HCT116 (cell line): ENCODE measurements at regions not wholly inside any gene's neighbourhood (a gene's known extent, or its start where the extent isn't known, plus 50 kb on each side); places are given as distances from the start of the nearest gene placed in this dataset.

ENCODE experiments used
- ATAC-seq: fragments of 200-7000 bp; cut with Tn5 transposase; 2 replicates; pipeline ENCODE4 v1.9.1; 2020; ENCODE audit warnings: mild to moderate bottlenecking, moderate library complexity
- BruUV-seq: library from RNA; stranded (reverse); fragments of 400-500 nt; replicated peaks from 2 replicates; lab custom pipeline; 2021; lab: Mats Ljungman, UMichigan
- CTCF ChIA-PET: fragments of 300-600 bp; sonication (Branson Sonifier 250); formaldehyde crosslinking; loops from one replicate; lab custom pipeline; 2021; ENCODE audit warnings: antibody characterized with exemption; lab: Charles Lee
- POLR2A ChIA-PET: fragments of 300-600, 350-600 bp; sonication (Branson Sonifier 250); formaldehyde crosslinking; loops from one replicate; lab custom pipeline; 2021; ENCODE audit warnings: antibody characterized with exemption; lab: Charles Lee
- RAD21 ChIA-PET, 2 experiments: fragments of 300-600 bp; sonication (Branson Sonifier 250); formaldehyde crosslinking; loops; one replicate each; lab custom pipeline; 2023; ENCODE audit warnings: low total read pairs in 2 of 2; ENCODE audit not compliant: uncharacterized antibody in 2 of 2, unreplicated experiment in 2 of 2, low non-redundant PET in 1 of 2; lab: Charles Lee
- DNase-seq: peaks from one replicate; pipeline ENCODE4 v3.0.0-alpha.2; 2010; ENCODE audit warnings: low read depth, low spot score
- H2AFZ ChIP-seq: fragments of 200-600 bp; shearing (Covaris generic), sonication (generic); 2 replicates; pipeline ENCODE4 v1.6.1; 2017; ENCODE audit warnings: low read depth, mixed run types, mixed read lengths, antibody characterized with exemption, low read length; ENCODE audit not compliant: poor library complexity, severe bottlenecking
- H3K27ac ChIP-seq: 2 replicates; pipeline ENCODE4 v1.5.1; 2012; ENCODE audit warnings: low read depth, low read length
- H3K27me3 ChIP-seq: fragments of 200-600 bp; sonication (generic); 2 replicates; pipeline ENCODE4 v1.6.1; 2016; ENCODE audit warnings: mixed run types, low read length, mixed read lengths; ENCODE audit not compliant: insufficient read depth
- H3K36me3 ChIP-seq, 2 experiments: fragments of 200-500 bp in 1 of 2; fragments of 200-600 bp in 1 of 2; sonication (Bioruptor generic) in 1 of 2; sonication (generic) in 1 of 2; 2 replicates each; pipeline versions ENCODE4 v1.5.1 to v1.6.1; 2014 to 2016; ENCODE audit warnings: low read length in 2 of 2, inconsistent platforms in 1 of 2, mixed read lengths in 1 of 2, mixed run types in 1 of 2; ENCODE audit not compliant: insufficient read depth in 2 of 2, control insufficient read depth in 1 of 2
- H3K4me1 ChIP-seq, 2 experiments: fragments of 200-600 bp in 1 of 2; sonication (generic) in 1 of 2; 2 replicates each; pipeline versions ENCODE4 v1.5.1 to v1.6.1; 2012 to 2017; ENCODE audit warnings: low read length in 2 of 2, inconsistent platforms in 1 of 2, mild to moderate bottlenecking in 1 of 2, mixed read lengths in 1 of 2, mixed run types in 1 of 2, moderate library complexity in 1 of 2; ENCODE audit not compliant: insufficient read depth in 2 of 2, control insufficient read depth in 1 of 2
- H3K4me2 ChIP-seq: fragments of 200-600 bp; sonication (generic); 2 replicates; pipeline ENCODE4 v1.6.1; 2017; ENCODE audit warnings: mixed run types, low read length, mixed read lengths
- H3K4me3 ChIP-seq, 2 experiments: fragments of 200-600 bp in 1 of 2; sonication (generic) in 1 of 2; replicated peaks in 1 of 2; 2 replicates each; pipeline ENCODE4 v1.5.1; 2011 to 2016; ENCODE audit warnings: low read length in 2 of 2, control low read depth in 1 of 2, low read depth in 1 of 2, mild to moderate bottlenecking in 1 of 2, mixed read lengths in 1 of 2, mixed run types in 1 of 2
- H3K79me2 ChIP-seq: fragments of 200-600 bp; sonication (generic); 2 replicates; pipeline ENCODE4 v1.6.1; 2017; ENCODE audit warnings: mild to moderate bottlenecking, mixed run types, low read length, moderate library complexity, mixed read lengths; ENCODE audit not compliant: insufficient read depth
- H3K9ac ChIP-seq: fragments of 200-600 bp; sonication (generic); 2 replicates; pipeline ENCODE4 v1.6.1; 2016; ENCODE audit warnings: low read length, mixed read lengths
- H3K9me2 ChIP-seq: fragments of 200-600 bp; sonication (generic), shearing (Covaris generic); 2 replicates; pipeline ENCODE4 v1.6.1; 2017; ENCODE audit warnings: mixed run types, mild to moderate bottlenecking, moderate library complexity; ENCODE audit not compliant: insufficient read depth
- H3K9me3 ChIP-seq, 2 experiments: fragments of 200-500 bp in 1 of 2; fragments of 200-600 bp in 1 of 2; sonication (Bioruptor generic) in 1 of 2; sonication (generic) in 1 of 2; 2 replicates each; pipeline ENCODE4 v1.6.1; 2014 to 2017; ENCODE audit warnings: low read length in 2 of 2, mixed read lengths in 2 of 2, inconsistent platforms in 1 of 2, low read depth in 1 of 2, mild to moderate bottlenecking in 1 of 2, mixed run types in 1 of 2, moderate library complexity in 1 of 2; ENCODE audit not compliant: control insufficient read depth in 1 of 2, insufficient read depth in 1 of 2
- H4K20me1 ChIP-seq: fragments of 200-600 bp; sonication (generic), shearing (Covaris generic); 2 replicates; pipeline ENCODE4 v1.6.1; 2017; ENCODE audit warnings: mixed run types, mild to moderate bottlenecking, moderate library complexity; ENCODE audit not compliant: insufficient read depth
- CEBPB ChIP-seq: IDR thresholded peaks from 2 replicates; pipeline ENCODE4 v1.6.1; 2012; ENCODE audit warnings: low read depth
- ELF1 ChIP-seq: IDR thresholded peaks from 2 replicates; pipeline ENCODE4 v1.6.1; 2012; ENCODE audit warnings: low read depth, borderline replicate concordance
- EZH2 ChIP-seq: fragments of 200-600 bp; sonication (generic); IDR thresholded peaks from 2 replicates; pipeline ENCODE4 v1.6.1; 2017; ENCODE audit warnings: antibody characterized with exemption, mixed run types
- JUND ChIP-seq: IDR thresholded peaks from 2 replicates; pipeline ENCODE4 v1.6.1; 2012
- POLR2AphosphoS5 ChIP-seq: IDR thresholded peaks from 2 replicates; pipeline ENCODE4 v1.6.1; 2011; ENCODE audit warnings: mild to moderate bottlenecking, low read depth, low read length, moderate library complexity
- SP1 ChIP-seq: IDR thresholded peaks from 2 replicates; pipeline ENCODE4 v1.6.1; 2012; ENCODE audit warnings: low read depth
- intact Hi-C: fragments of 100-400 bp; cut with micrococcal nuclease; formaldehyde crosslinking; loops from 2 replicates; pipeline ENCODE4 v1.10.0; 2022
- TF ChIP-seq, protein P1 (sequence below): IDR thresholded peaks from 2 replicates; pipeline ENCODE4 v1.6.1; 2012
- TF ChIP-seq, protein P2 (sequence below): IDR thresholded peaks from 2 replicates; pipeline ENCODE4 v1.6.1; 2012
- TF ChIP-seq, protein P3 (sequence below), 3 experiments: fragments of 200-600 bp in 1 of 3; sonication (generic) in 1 of 3; IDR thresholded peaks in 2 of 3; conservative IDR thresholded peaks in 1 of 3; 2 replicates each; pipeline ENCODE4 v1.5.1; 2012 to 2017; ENCODE audit warnings: low read depth in 2 of 3, low read length in 2 of 3, antibody characterized with exemption in 1 of 3, borderline replicate concordance in 1 of 3, control low read depth in 1 of 3, mild to moderate bottlenecking in 1 of 3, mixed read lengths in 1 of 3, mixed run types in 1 of 3, moderate library complexity in 1 of 3; ENCODE audit not compliant: insufficient read depth in 1 of 3
- TF ChIP-seq, protein P4 (sequence below): IDR thresholded peaks from 2 replicates; pipeline ENCODE4 v1.6.1; 2011; ENCODE audit warnings: mild to moderate bottlenecking, low read length, moderate library complexity; ENCODE audit not compliant: insufficient replicate concordance; ENCODE audit errors: extremely low read depth

DNA sequence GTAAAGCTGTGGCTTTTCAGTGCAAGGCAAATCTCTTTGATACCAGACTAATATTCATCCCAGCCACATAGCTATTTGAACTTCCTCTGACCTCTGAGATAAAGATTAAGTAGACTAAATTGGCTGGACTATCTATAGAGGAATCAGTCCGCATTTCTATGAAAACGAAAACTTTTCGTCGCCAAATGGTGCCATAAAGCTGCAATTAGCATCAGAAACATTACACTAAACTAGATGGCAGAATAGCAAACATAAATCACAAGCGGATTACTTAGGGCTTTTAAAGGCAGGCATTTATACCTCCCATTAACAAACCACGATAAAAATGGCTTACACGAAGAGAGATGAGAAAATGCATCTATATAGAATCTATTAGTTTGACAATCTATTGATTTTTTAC lies 1009.7 kb upstream of the CDH6 start:
- Histone ChIP-seq H3K79me2 (no peaks in the 10 kb centered on the region), H3K9ac (no peak overlapping the region), H3K36me3 (no peaks in the 10 kb centered on the region), H4K20me1 (no peaks in the 10 kb centered on the region), H3K9me3 (peaks cover 0 to 27% of the 10 kb centered on the region in 2 experiments; a peak in 3 of 4 replicates), H3K27me3 (no peaks in the 10 kb centered on the region), H2AFZ (no peak overlapping the region), H3K4me1 (no peaks in the 10 kb centered on the region), H3K4me2 (no peak overlapping the region), H3K27ac (no peak overlapping the region), H3K9me2 (no peaks in the 10 kb centered on the region), H3K4me3 (no peak overlapping the region)
- POLR2A ChIA-PET: no interaction called here
- intact Hi-C loops: no loop called here
- no peak for DNase-seq
- RAD21 ChIA-PET: no interaction called here
- TF ChIP-seq SP1 (no peak), EZH2 (no peak), CEBPB (no peak), JUND (no peak), POLR2AphosphoS5 (no peak), ELF1 (no peak)
- TF ChIP-seq, protein P1, sequence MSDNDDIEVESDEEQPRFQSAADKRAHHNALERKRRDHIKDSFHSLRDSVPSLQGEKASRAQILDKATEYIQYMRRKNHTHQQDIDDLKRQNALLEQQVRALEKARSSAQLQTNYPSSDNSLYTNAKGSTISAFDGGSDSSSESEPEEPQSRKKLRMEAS: no peak
- TF ChIP-seq, protein P2, sequence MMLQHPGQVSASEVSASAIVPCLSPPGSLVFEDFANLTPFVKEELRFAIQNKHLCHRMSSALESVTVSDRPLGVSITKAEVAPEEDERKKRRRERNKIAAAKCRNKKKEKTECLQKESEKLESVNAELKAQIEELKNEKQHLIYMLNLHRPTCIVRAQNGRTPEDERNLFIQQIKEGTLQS: no peak
- TF ChIP-seq, protein P3, sequence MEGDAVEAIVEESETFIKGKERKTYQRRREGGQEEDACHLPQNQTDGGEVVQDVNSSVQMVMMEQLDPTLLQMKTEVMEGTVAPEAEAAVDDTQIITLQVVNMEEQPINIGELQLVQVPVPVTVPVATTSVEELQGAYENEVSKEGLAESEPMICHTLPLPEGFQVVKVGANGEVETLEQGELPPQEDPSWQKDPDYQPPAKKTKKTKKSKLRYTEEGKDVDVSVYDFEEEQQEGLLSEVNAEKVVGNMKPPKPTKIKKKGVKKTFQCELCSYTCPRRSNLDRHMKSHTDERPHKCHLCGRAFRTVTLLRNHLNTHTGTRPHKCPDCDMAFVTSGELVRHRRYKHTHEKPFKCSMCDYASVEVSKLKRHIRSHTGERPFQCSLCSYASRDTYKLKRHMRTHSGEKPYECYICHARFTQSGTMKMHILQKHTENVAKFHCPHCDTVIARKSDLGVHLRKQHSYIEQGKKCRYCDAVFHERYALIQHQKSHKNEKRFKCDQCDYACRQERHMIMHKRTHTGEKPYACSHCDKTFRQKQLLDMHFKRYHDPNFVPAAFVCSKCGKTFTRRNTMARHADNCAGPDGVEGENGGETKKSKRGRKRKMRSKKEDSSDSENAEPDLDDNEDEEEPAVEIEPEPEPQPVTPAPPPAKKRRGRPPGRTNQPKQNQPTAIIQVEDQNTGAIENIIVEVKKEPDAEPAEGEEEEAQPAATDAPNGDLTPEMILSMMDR (IDR thresholded peaks at IDR 0.05 in 2 of 3, conservative IDR thresholded peaks at IDR 0.05 in 1 of 3; ENCODE audit: borderline replicate concordance in 1 of 3, insufficient read depth in 1 of 3, low read depth in 2 of 3, low read length in 2 of 3): no peak
- TF ChIP-seq, protein P4, sequence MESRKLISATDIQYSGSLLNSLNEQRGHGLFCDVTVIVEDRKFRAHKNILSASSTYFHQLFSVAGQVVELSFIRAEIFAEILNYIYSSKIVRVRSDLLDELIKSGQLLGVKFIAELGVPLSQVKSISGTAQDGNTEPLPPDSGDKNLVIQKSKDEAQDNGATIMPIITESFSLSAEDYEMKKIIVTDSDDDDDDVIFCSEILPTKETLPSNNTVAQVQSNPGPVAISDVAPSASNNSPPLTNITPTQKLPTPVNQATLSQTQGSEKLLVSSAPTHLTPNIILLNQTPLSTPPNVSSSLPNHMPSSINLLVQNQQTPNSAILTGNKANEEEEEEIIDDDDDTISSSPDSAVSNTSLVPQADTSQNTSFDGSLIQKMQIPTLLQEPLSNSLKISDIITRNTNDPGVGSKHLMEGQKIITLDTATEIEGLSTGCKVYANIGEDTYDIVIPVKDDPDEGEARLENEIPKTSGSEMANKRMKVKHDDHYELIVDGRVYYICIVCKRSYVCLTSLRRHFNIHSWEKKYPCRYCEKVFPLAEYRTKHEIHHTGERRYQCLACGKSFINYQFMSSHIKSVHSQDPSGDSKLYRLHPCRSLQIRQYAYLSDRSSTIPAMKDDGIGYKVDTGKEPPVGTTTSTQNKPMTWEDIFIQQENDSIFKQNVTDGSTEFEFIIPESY: no peak
- no peak for ATAC-seq
- BruUV-seq: no TSS peak
- CTCF ChIA-PET: no interaction called here
